Activated CD4-positive, alpha-beta T cell treated with anti-CD3 and anti-CD28 coated beads for 48 hours (primary cell): ENCODE measurements at regions not wholly inside any gene's neighbourhood (a gene's known extent, or its start where the extent isn't known, plus 50 kb on each side); places are given as distances from the start of the nearest gene placed in this dataset.
A peak's percentile ranks its signal among the peaks of the same experiment; 100 is the strongest.

ENCODE experiments used
- DNase-seq: peaks from one replicate; pipeline ENCODE4 v3.0.0-alpha.2; 2020

- no peak for DNase-seq
Measured at GRCh38 chr11:129290966-129291365, 84.7 kb upstream of the BARX2 start.

GRCh38 chr11:129289350-129290040, 86.2 kb upstream of the BARX2 start:
- no peak for DNase-seq

DNA sequence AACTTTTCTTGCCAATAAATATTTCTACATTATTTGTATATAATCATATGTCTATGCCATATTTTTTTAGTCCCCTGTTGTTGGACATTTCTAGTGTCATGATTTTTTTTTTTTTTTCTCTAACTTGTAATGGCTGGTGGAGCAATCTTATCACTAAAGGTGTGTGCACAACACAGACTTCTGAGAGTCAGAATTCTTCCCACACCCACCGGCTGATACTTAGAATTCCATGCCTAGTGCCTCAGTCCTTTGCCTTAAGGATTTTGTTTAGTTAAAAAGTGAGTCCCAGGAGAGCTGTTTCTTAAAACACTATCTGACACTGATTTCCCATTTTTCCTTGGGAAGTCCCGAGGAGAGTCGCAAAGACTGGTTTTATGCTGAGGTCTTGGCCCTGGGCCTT, 87.7 kb upstream of the BARX2 start:
- DNase-seq: no peak

DNA sequence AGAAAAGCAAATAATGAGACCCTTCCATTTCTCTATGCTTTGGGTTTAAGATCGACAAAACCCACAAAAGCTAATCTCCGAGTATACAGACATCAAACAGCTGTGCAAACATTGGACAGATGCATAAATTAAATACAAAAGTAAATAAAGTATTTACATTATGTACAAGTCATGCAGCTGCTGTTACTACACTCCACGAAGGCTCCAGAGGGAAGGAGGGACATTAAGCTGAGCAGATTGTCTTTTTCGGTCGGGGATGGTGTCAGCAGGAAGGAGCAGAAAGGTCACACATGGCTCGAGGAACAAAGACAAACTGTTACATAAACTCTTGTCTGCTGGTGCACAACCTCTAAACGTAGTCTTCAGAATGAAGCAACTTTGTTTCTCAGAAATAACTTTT, 88.8 kb upstream of the BARX2 start:
- DNase-seq: no peak

- DNase-seq: no peak
Measured at GRCh38 chr11:129285402-129285786, 90.3 kb upstream of the BARX2 start.

GRCh38 chr11:129283141-129283540, 91.0 kb upstream of the ARHGAP32 start:
- no peak for DNase-seq

- no peak for DNase-seq
Measured at GRCh38 chr11:129282634-129283033, 90.5 kb upstream of the ARHGAP32 start.

DNA sequence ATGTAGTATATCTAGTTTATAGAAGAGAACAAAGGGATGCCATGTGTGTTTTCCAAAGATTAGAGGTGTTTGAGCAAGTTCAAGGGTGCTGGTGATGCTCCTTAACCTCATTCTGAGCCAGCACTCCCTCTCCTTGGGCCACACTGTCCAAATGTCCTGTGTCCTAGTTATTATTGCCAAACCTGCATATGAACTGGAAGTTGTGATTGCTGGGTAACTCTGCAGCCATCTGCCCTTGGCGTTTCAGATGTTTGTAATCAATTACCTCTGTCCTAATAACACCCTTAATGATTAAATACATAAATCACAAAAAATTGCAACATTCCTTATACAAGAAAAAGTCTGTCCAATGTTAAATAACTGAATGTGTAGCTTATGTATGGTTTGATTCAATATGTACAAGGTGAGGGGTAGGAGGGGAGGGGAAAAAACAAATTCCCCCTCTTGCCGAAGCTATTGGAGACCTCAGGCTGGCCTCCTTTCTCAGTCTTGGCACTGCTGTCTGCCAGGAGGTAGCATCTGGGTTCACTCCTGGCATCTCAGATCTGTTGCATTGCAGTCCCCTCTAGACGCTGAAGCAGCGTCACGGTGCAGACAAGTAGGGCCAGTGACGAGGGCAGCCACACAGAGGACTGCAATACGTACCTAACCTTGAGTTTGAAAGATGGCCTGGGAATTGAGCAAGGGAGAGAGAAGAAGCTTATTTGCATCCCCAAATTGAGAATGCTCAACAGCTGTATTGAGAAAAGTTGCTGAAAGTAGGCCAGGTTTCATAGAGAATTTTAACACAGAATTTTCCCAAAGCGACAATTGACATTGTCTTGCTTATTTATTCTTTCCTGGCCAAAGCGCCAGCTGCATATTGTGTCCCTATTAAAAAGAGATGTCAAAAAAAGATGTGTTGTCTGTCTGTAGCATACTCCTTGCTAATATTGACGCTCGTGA, 89.6 kb upstream of the ARHGAP32 start:
- DNase-seq: no peak

GRCh38 chr11:129280027-129280811, 88.1 kb upstream of the ARHGAP32 start:
- DNase-seq: peak; percentile 45

DNA sequence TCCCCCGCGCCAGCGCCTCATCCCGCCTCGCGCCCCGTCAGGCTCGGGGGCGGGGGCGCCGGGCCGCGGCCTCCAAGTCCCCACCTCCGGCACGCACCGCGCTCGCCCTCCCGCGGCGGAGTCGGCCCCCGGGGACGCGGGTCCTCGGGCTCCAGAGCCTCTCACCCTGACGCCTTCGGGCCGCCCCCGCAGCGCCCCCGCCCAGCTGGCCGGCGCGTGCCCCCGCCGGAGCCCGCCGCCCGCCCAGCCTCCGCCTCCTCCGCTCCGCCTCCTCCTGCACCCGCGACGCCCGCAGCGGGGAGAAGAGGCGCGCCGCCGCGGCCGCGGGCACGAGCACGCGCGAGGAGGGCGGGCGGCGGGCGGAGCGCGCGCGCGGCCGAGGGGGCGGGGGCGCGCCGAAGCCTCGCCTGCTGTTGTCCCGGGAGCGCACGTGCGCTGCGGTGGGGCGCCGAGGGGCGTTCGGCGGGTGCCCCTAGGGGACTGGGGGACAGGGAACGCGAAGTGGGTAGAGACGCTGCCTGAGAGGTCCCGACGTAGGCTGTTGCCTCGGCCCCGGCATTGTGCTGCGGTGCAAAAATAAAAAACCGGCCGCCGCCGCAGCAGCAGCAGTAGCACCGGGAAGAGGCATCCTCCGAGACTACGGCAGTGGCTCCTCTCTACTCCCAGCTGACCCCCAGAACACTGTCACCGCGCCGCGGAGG, 87.4 kb upstream of the ARHGAP32 start:
- DNase-seq: peak; percentile 65

- peak; percentile 13 for DNase-seq
Measured at GRCh38 chr11:129278586-129279319, 86.6 kb upstream of the ARHGAP32 start.

DNA sequence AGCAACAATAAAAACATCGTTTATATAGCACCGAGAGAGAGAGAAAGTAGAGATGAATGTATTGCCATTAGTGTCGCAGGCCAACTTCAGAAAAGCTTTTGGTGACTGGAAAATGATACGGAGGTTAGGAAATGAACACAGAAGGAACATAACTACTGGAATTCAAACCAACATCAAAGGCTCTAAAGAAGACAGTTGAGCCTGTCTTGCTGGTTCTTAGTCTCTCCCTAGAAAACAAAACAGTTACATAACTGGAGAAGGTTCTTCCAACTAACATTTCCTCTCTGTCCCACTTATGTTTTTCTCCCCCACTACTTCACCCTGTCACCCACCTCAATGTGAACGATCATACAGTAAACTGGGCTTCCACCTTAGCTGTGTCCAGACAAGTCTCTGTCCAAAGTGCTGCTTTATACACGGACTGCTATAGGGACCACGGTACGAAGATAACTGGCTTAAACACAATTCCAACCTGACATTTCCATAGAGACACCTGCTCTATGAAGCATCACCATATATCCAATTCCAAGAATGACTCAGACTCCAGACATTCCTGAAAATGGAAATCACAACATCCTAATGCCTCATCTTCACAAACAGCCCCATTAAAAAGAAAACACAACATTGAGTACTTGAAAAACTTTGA, 85.2 kb upstream of the ARHGAP32 start:
- no peak for DNase-seq

DNA sequence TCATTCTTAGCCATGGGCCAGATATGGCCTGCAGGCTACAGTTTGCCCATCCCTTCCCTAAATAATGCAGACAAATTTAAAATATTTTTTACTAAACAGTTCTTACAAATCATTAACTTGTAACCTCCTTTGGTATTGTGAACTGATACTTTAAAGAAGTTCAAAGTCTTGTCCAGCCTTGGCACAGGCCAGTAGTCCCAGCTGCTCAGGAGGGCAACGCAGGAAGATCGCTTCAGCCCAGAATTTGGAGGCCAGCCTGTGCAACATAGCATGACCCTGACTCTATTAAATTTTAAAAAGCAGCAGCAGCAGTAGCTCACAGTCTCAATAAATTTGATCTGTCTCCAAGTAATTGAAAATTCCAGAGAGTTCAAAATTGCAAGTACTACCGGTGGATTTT, 83.7 kb upstream of the ARHGAP32 start:
- no peak for DNase-seq

GRCh38 chr11:129273944-129274711, 82.0 kb upstream of the ARHGAP32 start:
- no peak for DNase-seq

DNA sequence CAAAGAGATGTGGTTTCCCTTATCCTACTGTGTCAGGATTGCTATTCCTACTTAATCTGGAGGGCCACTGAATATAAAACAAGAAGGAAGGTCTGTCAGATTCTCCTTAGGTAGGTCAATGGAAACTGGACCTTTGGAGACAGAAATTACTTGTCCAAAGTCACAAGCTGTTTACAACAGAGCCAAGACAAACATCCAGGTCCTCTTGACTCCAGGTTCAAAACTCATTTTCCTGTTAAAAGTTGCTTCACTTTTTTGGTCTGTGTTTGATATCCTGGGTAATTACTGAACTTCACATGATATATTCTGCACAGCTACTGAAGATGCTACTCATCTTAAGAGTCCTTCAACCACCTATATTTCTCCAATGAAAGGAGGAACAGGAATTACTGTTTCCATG, 81.2 kb upstream of the ARHGAP32 start:
- DNase-seq: no peak

- DNase-seq: no peak
Measured at GRCh38 chr11:129271030-129271429, 78.9 kb upstream of the ARHGAP32 start.

DNA sequence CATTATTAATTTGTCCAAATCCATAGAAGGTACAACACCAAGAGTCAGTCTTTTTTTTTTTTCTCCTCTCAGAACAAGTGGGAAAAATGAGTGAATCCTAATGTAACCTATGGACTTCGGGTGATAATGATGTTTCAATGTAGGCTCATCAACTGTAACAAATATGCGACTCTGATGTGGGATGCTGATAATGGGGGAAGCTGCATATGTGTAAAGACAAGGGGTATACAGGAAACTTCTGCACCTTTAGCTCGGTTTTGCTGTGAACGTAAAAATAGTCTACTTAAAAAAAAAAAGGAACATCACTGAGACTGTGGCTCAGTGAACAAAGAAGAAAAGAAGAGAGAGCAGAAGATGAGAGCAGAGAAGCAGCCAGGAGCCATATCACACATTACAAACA, 78.3 kb upstream of the ARHGAP32 start:
- no peak for DNase-seq

- no peak for DNase-seq
Measured at GRCh38 chr11:129268371-129268770, 76.2 kb upstream of the ARHGAP32 start.

DNA sequence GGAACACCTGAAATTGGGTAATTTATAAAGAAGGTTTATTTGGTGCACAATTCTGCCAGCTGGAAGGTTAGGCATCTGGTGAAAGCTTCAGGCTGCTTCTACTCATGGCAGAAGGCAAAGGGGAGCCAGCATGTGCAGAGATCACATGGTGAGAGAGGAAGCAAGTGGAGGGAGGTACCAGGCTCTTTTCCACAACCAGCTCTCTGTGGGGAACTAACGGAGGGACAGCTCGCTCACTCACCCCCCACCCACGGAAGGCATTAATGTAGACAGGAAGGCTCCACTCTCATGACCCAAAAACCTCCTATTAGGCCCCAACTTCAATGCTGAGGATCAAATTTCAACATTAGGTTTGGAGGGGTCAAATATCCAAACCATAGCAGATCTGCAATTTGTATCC, 75.6 kb upstream of the ARHGAP32 start:
- no peak for DNase-seq

DNA sequence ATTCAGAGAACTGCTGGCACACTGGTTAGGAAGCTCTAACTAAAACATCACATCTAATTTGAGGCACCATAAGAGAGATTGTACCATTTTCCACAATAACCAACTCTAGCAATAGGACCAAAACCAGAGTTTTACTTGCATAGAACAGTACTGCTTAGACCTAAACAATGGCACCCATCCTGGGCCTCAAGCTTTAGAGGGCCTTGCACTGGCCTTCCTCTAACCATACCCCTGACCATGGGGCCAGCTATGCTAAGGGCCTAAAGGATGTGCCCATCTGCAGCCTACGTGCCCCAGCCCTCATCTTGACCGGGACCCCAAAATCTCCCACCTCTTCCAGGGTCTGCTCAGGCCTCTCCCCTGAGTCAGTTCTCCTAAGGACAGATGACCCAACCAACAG, 74.4 kb upstream of the ARHGAP32 start:
- DNase-seq: no peak
